Ammon's horn (tissue), 1 donor: ENCODE measurements at regions not wholly inside any gene's neighbourhood (a gene's known extent, or its start where the extent isn't known, plus 50 kb on each side); places are given as distances from the start of the nearest gene placed in this dataset.
A peak's percentile ranks its signal among the peaks of the same experiment; 100 is the strongest.
"Not testable (repeated sequence)": the region's sequence is repeated elsewhere in the genome, so short reads cannot be mapped to it uniquely, and the experiment has no call there.

Experiments used
- DNase-seq: peaks from one replicate; pipeline ENCODE4 v3.0.0-alpha.2; 2016; ENCODE audit warnings: low spot score

DNA sequence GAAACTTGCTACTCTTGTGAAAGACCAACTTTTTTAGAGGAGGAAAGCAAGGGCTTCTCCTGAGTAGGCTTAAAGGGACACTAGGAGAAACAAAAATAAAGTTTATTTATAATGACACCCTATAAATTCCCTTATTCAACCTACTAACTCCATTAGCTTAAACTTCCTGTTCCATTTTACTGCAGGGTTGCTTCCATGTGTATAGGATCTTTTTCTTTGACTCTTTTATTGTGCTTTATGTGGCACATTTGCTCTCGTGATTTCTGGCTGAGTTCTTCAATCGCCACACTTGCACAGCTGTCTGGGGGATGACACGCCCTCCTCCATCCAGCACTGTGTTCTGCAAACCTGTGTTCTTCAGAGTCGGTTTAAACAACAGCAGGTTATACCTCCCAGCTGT is 225.7 kb upstream of the NPVF start:
- no peak for DNase-seq

DNA sequence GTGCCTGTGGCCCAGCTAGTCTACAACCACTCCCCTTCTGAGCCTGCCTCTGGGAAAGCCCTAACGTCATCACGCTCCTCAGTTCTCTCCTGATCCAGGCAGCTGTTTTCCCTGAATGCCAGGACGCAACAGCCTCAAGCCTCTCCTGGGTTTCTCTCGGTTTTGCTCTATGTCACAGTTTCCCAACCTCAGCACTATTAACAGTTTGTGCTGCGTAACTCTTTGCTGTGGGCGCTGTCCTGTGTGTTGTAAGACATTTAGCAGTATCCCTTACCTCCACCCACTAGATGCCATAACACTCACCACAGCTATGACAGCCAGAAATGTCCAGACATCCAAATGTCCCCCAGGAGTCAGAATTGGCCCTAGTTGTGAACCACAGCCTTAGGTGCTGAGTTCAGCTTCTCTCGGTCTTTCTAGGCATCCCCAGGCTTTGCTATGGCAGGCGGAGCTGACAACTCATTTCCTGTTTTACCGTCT is 226.3 kb upstream of the NPVF start:
- DNase-seq: no peak

DNA sequence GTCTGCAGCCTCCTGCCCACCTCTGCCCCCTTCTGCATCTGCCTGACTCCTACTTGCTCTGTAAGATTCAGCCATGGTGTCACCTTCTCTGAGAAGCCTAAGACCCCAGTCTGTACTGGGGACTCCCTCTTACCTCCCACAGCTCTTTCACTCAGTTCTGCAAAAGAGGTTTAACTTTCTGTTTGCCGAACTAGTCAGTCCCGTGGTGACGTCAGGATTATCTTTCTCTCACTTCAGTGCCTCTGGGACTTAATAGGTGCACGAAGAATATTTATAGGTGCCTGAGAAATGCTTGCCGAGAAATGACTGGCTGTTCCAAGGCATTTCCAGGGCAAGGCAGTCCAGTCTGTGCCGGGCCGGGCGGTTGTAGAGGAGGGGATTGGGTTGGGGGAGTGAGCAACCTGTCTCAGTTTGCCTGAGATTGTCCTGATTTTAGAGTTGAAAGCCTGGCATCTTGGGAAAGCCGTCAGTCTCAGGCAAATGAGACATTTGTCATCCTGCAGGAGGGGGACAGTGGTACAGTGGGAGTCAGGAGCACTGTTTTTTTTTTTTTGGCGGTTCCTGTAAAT is 227.5 kb upstream of the NPVF start:
- DNase-seq: no peak

DNA sequence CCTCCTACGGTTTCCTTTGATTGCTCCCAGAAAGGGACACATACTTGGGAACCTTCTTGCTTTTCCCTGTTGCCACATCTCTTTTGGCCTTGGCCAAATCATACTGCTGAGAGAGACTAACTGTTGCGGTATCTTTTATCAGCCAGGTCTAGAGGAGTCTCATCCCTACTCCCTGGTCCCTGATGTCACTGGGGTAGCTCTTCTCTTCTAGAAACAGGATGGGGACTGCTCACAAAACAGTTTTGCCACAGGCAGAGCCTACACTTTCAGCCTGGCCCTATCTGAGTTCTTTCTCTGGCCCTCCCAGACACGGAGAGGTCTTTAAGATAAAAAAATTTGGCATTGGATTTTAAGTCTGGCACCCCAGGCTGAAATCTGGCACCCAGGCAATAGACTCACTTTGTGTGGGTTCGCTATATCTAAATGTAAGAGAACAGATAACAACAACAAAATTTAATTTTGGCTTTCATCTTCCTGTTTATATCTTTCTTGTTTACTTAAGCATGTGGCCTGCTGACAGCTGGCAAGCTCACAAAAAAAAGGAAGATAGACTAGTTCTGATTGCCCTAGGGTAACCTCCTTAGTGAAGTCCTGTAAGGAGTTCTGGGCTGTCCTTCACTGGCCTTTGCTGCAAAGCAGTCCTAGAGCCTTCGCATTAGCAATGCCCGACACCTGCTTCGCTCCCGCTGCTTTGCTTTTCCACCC is 228.3 kb upstream of the NPVF start:
- no peak for DNase-seq

DNA sequence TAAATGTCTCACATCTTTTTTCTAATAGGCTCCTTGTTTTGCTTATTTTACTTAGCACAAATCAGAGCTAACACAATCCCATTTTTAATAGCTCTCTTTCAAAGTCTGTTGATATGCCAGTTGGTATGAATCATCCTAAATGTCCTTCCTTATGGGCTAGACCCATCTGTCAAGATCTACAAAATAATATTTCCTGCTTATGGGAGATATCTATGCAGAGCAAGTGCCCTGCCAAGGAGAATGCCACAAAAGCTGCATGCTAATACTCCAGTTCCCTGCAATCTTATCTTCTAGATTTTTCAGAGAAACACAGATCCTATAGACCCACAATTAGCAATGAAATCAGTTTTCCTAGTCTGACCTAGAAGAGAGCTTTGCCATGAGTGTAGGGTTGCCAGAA is 230.8 kb upstream of the NPVF start:
- no peak for DNase-seq

DNA sequence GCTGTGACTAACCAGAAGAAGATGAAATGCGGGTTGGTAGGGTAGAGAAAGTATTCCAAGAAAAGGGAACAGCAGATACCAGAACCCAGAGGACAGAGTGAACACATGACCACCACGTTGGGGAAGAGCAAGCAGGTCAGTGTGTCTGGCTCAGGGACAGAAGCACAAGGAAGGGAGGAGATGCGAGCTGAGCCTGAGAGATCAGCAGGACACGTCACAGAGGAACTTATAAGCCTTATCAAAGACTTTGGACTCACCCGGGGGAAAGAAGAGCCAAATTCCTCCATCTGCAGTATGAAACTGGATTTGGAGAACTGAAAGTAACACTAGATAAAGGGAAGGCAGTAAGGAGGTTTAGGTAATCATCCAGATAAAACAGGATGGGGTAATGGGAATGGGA is 232.1 kb upstream of the NPVF start:
- no peak for DNase-seq

DNA sequence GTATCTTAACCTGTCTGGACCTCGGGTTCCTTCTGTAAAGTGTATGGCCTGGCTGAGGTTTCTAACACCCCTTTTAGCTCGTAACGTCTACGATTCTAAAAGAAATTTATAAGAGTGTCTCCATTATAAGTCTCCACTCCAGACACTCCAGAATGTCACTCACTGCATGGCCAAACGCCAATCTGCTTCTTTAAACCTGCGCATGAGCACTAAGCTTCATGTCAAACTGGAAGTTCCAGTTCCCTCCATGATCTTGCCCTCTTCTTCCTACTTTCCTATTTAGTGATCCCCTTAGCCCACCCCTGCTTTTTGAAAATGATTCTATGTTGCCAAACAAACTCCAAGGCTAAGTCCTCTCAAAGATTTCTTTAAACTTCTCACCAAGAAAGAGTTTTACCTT is 241.4 kb upstream of the NPVF start:
- DNase-seq: no peak

DNA sequence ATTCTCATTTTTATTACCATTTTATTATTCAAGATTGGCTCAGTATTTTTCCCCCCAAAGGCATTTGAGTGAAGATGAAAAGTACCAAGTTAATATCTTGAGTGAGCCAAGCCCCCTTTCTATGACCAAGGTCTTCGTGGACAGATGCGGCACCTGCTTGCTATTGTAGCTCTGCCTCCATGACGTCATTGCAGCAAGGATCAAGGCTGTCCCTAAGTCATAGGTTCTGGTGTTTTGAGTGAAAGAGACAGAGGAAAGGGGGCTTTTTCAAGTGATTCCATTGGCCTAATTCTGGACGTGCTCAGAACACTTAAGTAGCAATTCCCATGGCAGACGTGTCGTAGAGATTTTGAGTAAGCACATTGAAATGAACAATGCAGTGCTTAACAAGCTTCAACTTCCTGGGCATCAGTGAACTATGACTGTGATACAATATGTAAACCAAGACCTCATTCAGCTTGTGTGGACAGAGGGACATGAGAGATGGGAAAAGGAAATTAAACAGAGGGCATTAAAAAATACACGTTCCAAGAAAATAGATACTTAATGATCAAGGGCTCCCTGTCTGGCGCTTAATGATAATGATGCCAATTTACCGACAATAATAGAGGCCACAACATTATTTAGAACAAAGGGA is 248.7 kb upstream of the NPVF start:
- DNase-seq: no peak

DNA sequence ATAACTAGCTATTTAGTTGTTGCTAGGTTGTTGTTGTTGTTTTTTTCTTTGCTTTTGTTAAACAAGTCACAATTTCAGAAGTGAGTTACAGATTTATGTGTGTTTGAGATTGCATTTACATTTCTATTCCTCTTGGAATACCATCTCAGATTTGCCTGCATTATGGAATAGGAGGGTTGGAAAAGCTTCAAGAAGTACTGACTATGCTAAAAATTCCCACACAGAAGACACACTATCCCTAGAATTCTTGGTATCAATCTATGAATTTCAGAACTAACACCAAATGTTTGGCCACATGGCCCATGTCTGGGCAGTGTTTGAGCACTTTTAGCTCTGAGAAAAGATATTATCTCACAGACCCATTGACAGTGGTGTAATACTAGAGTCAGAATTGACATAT is 249.9 kb upstream of the NPVF start:
- DNase-seq: not testable (repeated sequence)

DNA sequence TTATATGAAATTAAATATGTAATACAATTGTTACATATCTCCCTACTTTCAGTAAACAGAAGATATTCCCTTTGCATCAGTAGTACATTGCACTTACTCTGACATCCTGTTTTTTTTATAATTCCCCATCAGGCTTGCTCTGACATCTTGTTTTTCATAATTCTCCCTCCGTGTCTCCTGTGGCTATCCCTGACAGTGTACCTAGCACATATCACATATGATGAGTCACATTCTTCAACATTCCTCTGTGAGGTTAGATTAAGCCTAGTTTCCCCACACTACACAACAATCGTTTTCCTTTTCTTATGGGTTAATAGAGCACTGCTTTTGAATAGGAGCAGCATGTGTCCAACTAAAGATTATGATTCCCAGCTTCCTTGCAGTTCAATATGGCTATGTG is 250.6 kb upstream of the NPVF start:
- no peak for DNase-seq

DNA sequence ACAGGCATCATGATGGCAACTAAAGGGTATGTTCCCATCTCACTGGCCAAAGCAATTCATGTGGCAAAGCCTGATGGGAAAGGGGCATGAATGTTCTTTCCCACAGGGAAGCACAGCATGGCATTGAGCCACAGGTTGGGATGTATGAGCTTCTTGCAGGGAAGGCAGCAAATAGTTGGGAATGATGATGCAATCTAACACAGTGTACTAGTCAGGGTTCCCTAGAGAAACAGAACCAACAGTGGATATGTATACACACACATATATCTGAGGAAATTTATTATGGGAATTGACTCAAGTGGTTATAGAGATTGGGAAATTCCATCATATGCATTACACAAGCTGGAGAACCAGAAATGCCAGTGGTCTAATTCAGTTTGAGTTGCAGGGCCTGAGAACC is 253.6 kb upstream of the NPVF start:
- no peak for DNase-seq

DNA sequence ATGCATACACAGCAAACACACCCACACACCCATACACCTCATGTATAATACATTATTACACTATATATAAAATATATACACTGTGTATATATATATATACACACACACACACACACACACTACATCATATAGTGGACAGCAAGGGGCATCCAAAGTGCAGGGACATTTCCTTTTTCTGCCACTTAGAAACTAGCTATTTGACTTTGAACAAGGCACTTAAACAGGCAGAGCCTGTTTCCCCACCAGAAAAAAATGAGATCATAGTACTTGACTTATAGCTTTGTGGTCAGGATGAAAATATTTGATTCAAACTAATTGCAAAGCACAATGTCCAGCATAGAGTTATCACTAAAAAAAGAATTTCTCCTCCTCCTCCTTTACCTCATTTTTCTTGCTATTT is 254.3 kb upstream of the NPVF start:
- DNase-seq: no peak

DNA sequence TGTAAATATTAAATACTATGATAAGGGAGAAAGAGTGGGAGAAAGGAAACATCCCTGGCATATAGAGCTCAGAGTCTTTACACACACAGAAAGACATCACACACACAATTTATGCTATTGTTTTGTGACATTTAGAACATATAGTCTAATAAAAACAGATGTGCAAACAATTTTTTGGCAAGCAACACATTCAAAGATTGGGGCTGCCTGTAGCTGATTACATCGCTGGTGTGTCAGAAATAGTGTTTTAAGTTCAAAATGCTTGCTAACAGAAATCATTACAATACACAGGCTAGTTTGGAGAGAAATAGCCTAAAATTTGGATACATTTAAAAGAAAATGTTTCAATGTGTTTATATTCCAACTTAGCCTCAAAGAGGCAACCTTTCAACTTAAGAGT is 256.7 kb upstream of the NPVF start:
- DNase-seq: no peak

DNA sequence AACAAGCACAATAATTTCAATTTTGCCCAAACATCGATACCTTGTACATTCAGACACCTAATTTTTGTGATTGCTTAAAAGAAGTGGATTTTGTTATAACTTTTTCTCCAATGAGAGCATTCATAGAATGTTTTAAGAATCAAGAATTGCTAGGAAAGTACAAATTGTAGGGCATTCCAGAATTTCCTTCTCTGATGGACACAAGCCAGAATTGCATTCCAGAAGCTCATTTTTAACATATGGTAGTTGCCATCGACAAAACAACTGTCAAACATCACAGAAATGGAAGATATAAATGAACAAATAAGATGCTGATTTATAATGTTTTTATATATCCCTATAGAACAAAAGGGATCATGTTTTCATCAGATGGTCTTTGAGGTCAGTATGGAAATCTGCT is 258.4 kb upstream of the NPVF start:
- DNase-seq: no peak

DNA sequence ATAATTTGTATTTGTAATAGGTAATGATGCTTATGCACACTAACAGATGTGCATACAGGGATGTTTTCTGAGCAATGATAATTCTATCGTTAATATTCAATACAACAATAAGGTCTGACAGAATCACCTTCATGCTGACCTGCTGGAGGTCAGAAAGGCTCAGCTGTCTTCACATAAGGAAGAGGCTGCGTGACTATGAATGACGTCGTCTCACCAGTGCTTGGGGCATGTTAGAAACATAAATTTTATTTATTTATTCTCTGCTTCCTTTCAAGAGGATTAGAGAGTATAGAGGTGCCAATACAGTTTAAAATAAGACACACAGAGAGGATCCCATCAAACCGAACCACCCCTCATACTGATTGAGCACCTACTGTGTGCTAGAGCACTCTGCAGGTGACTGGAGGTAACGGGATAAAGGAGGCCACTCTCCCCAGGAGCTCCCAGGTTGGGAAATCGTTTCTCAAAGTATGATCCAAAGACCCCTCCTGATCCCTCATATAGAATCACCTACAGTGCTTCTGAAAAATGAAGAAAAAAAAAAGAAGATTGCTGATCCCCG is 265.6 kb upstream of the NPVF start:
- no peak for DNase-seq

DNA sequence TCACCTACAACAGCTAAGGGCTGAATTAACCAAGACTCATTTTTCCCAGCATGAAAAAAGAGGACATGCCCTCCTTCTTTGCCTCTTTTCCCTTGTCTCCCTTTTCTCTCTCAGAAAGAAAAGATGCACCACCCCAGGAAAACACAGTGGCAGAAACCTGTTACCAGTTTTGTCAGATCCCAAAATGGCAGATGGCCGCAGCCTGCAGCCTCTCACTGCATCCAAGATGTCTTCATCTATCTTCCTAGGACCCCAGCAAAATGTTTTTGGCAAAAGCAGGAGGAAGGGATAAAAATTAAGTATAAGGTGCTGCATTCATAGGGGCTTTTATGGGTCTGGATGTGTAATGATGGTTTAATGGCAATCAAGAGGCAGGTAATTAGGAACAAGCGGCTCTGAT is 266.6 kb upstream of the NPVF start:
- DNase-seq: no peak

DNA sequence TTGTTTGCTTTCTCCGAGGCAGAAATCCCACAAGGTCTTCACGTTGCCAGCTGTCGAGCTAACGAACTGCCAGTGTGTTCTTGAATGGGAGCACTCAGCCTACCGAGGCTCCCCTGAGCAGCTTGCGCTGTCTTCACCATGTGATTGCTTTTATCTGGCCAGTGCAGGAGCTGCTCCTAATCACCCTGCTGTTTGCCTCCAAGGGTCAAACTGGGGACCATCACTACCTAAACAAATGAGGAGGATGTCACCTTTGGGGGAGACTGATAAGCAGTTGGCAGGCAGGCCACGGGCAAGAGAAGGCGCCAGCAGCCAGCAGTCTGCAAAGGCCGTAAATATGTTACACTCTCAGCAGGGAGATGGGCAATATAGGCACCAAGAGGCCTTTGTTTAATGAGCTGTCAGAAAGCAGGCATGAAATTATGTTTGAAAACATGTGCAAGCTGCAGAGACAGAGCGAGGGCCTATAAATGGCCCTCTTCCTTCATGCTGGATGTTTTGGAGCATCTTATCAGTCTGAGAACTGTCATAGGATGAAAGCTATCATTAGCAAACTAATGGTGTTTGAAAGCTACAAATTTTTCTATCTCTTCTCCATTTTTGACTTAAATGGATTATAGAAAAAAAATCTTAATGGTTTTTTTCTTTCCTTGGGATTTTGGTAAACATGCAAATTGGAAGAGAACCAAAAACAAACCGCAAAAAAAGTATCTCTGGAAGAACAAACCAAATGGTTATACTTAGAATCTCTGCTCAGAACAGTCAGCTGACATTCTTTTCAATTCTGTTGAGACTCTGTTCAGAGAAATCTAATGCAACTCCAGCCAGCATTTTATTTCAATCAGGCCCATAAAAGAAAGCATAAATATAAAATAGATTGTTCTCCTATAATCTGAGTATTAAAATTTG is 267.3 kb upstream of the NPVF start:
- DNase-seq: no peak

DNA sequence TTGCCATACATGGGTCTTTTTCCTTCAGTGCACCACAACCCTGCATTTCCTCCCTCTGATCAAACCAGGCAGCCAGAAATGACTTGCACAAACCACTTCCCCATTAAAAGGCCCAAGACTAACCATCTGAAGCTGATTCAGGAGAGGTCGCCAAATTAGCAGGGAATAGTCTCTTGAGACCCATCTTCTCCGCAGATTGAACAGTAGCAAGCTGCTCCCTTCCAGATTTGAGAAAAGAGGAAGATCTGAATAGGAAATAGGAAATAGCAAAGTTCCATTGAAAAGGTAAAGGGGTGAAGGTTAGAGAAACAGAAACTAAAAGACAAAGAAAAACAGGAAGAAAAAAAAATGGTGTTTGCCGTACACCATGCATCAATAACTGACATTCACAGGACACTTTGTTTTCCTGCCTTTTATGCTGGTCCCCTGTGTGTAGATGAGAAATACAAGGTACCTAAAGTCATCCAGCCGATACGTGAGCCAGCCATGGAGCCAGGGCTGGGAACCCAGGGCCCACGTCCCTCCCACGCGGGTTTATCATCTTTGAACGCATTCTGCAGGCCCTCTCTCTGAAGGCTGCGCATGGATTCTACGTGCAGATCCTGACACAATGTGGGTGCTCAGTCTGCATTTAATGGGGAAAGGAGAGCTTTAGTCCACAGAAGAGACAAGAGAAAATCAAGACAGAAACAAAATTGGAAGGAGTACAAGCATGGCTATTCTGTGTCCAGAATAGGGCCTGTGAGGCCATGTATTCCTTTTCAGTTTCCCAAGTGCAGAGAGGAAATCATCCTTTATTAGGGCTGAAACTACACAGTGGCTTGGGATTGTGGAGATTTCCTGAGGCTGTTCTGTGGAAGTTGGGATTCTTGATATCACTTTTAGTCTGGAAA is 268.4 kb upstream of the NPVF start:
- peak; percentile 51 for DNase-seq

DNA sequence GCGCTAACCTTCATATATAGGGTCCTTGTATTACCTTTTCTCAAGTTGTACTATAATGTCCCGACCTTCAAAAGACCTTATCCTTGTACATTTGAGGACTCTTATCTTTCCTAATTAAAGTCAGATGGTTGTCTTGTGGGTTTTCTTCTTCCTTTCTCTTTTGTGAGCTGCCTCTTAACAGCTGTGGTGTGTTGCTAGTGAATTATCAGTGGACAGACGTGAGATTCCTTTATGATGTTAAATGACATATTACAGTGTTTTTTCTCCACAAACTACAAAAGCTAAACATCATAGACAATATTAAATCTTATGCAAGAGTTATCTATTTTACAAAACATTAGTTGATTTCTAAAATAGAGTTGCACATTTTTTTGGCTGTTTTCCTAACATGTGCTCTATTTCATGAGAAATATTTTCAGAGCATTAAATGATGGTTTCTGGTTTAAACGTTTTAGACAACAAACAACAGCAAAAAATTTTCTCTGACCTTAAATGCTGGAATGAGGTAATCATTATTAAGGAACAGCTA is 272.2 kb upstream of the NPVF start:
- no peak for DNase-seq

DNA sequence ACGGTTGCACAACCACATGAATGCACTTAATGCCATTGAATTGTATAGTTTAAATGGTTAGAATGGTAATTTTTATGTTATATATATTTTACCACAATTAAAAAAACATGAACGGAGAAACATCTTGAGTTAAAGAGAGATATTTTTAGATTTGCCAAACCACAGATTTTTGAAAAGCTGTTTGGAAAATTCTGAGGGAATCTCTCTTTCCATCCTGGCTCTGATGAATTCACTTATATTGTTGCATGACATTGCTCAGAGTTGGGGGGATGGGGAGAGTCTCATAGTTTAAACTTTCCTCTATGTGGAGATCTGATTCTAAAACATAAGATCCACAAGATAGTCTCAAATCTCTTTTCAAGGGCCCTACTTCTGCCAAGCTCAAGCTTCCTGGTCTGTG is 275.0 kb upstream of the NPVF start:
- no peak for DNase-seq
